NCI-H446 treated with DMSO at 0.1 percent for 48 hours (cell line): ENCODE measurements at regions not wholly inside any gene's neighbourhood (a gene's known extent, or its start where the extent isn't known, plus 50 kb on each side); places are given as distances from the start of the nearest gene placed in this dataset.
"Not testable (repeated sequence)": the region's sequence is repeated elsewhere in the genome, so short reads cannot be mapped to it uniquely, and the experiment has no call there.

Source experiments
- DNase-seq: peaks from one replicate; lab custom pipeline; 2025; lab: John Stamatoyannopoulos, UW

DNA sequence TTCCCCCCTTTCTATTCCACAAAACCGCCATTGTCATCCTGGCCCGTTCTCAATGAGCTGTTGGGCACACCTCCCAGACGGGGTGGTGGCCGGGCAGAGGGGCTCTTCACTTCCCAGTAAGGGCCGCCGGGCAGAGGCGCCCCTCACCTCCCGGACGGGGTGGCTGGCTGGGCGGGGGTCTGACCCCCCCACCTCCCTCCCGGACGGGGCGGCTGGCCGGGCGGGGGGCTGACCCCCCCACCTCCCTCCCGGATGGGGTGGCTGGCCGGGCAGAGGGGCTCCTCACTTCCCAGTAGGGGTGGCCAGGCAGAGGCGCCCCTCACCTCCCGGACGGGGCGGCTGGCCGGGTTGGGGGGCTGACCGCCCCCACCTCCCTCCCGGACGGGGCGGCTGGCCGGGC, 363.6 kb upstream of the UMPS start:
- DNase-seq: not testable (repeated sequence)

DNA sequence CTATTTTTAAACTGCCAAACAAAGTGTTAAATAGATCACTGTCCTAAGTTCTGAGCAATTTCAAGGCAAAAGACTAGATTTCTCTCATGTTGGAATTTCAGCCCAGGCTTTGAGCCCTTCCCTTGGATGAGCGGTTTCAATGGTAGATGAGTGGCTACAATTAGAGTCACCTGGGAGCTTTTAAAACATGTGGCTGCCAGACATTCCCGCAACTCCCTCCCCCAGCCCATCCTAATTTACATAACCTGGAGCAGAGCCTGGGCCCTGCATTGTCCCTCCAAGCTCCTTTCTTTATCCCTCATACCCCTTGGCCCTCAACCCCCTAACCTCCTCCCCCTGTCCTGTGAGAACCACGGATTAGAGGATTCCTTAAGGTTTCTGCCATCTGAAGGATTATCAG, 357.5 kb upstream of the UMPS start:
- no peak for DNase-seq

DNA sequence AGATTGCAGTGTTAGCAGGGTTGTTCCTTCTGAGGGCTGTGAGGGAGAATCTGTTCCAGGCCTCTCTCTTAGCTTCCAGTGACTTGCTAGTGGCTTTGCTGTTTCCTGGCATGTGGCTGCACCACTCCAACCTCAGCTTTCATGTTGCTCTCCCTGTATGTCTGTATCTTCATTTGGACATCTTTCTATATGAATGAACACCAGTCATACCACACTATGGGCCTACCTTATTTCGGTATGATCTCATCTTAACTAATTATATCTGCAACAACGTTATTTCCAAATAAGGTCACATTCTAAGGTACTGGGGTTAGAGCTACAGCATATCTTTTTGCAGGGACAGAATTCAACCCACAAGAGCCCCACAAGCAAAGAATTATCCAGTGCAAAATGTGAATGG, 356.7 kb upstream of the UMPS start:
- no peak for DNase-seq

DNA sequence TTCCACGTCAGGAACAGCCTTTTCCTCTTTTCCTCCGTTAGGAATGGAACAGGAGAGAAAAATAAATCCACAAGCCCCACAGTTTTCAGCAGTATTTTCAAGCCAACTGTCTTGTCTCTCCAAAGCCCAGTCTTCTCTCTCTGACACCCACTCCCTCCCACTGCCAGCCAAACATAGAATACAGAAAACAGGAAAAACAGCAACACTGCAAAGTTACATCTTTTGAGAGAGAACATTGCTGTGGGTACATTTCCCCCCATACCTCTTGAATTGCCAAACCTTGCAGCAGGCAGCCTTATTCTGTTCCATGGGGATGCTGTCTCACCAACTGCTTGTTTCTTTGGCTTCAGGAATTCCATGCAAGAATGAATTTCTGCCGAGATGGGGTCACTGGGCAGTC, 355.7 kb upstream of the UMPS start:
- DNase-seq: no peak

DNA sequence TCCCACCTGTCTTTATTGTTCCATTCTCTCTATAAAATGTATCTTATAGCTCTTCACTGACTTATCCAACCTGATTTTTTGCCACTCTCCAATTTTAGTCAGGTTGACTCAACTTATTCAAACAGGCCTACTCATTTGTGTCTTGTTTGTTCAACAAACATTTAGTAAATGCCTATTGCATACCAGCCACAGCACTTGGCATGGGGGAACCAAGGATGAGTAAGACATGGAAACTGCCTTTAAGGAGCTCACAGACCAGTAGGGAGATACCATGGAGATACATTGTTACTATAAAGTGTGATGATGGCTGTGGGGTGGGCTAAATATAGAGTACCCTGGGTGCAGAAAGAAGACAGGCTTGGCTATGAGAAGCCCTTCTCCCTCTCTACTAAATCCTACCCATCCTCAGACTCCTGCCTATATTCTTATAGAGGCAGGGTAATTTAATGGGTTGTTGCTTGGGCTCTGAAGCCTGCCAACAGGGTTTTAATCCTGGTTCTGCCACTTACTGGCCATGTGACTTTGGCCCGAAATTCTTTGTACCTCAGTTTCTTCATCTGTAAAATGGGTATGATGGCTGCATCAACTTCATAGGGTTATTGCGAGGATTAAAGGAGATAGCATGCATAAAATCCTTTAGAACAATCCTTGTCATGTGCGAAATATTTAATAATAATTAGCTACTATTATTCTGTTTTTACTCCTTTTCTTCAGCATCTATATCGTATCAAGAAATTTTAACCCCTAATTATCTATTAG, 348.5 kb upstream of the UMPS start:
- no peak for DNase-seq

DNA sequence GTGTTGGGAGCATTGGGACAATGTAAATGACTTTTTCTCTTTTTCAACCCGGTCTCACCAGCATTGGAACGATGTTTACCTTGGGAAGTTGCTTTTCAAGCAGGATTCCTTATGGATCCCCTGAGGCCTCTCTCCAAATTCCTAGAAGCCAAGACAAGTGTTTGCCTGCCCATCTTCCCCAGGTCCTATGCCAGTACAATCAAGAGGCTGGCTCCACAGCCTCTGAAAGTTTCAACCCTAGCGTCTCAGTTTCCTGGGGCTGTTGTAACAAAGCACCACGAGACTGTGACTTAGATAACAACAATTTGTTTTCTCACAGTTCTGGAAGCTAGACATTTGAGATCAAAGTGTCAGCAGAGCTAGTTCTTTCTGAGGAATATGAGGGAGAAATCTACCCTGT, 347.2 kb upstream of the UMPS start:
- no peak for DNase-seq

DNA sequence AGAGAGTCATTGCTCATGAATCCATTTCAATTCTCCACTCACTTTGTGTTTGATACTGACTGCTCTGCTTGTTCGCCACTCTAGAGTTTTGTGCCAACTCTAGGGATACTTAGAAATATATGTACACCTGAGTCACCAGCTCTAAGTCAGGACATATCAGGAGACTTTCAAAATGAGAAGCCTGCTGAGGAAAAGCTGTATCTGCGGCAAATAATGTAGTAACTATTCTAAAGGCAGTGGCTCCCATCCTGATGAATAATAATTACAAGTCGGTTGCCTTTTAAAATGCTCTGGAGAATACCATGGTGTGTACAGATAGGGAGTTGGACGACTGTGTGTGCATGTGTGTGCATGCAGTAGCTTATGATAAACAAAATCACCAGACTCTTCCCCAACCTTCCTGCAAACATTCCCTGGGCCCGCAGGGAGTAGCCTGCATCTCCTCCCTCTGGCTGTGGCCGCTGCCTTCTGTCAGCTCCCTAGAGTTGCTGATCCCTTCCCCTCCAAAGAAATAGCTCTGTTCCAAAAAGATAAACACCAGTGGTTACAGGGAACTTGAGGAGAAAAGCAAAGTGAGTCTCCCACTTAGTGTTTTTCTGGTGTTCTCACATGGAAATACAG, 346.3 kb upstream of the UMPS start:
- no peak for DNase-seq

DNA sequence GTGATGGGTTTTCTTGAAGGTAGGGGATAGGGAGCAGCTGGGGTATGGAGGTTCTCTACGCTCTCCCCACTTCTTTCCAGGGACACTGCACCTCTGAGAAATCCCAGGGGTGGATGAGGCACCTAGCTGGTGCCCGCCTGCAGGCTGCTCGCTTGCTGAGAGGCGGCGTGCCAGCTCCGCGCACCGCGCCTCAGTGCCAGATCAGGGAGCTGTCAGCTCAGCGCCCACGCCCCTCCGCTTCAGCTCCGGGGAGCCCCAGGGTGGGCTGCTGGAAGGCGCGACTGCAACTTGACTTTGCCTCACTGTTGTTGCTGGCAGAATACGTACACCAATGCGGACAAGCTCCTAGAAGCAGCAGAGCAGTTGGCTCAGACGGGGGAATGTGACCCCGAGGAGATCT, 345.7 kb upstream of the UMPS start:
- no peak for DNase-seq

DNA sequence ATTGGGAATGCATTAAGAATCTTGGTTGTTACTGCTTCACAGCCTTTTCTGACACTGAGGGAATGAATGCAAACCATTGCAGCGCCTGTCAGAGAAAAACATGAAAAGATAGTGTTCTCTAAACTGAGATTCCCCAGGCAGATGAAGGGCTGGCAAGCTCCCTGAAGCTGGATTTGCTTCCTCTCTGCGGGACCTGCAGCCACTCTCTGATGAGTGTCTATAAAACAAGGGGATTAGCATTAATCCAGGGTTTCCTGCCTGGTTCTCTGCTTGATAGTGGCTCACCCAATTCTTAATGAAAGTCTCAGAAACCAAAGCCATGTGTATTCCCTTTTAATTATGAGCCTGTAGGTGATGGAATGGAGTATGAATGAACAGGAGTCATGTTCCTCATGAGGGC, 344.3 kb upstream of the UMPS start:
- DNase-seq: no peak

DNA sequence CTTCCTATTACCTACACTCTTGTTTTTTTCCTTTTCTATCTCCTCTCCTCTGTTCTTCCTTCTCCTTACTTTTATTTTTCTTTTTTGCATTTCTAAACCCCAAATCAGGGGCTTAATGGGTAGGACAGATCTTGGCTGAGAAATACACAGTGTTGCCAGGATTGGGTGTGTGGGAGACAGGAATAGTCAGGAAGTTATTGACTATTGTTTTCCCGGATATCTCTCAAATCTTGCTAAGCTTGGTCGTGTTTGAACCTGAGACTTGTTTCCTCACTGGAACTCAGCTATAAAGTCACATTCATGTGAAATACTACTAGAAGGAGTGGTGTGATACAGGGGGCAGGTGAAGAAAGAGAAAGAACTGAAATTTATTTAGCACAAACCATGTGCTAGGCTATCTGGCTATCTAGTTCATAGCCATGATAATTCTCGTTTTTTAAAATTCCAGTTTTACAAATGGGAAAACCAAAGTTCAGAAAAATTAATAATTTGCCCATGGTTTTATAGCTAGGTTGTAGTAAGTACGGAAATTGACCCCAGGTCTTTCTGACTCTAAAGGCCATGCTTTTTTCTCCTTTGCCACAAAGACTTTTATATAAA, 343.2 kb upstream of the UMPS start:
- DNase-seq: no peak

DNA sequence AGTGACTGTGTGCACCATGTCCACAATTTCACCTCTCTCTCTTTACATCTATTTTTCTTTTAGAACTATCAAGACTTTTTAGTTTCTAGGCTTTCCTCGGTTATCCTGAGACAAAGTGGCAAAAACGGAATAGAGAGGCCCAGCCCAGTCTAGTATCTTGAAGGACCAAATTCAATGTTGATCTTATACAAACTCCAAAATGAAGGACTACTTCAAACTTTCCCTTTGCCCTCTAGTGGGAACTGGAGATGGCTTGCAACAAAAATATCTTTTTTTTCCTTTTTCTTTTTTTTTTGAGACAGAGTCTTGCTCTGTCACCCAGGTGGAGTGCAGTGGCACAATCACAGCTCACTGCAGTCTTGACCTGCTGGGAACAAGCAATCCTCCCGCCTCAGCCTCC, 338.5 kb upstream of the UMPS start:
- DNase-seq: no peak

DNA sequence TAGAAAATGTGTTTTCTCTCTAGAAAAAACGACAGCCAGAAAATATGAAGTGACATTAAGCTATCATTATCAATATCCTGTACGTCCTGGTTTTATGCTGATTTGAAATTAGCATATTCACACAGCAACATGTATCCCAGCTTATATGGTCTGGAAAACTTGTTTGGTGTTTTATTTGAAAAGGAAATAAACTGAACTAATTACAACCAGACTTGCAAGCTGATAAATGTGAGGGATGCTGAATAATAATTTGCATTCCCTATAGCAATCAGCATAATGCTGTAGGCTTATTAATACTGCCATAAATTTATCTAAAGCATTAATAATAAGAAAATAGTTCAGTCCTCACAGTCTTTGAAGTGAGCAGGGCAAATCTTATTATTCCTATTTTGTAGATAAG, 336.9 kb upstream of the UMPS start:
- DNase-seq: no peak

DNA sequence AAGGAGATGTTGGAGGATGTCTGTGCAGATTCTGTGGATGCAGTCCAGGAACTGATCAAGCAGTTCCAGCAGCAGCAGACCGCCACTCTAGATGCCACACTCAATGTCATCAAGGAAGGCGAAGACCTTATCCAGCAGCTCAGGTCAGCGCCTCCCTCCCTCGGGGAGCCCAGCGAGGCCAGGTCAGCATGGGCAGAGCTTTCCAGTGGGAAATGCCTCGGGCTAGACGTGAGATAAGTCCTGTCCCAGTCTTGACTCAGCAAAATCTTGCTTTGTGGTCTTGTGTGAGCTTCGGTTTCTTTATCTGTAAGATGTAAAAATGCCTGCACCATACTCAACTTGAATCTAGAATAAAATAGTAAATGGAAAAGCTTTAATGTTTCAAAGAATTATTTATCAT, 335.1 kb upstream of the UMPS start:
- DNase-seq: no peak

DNA sequence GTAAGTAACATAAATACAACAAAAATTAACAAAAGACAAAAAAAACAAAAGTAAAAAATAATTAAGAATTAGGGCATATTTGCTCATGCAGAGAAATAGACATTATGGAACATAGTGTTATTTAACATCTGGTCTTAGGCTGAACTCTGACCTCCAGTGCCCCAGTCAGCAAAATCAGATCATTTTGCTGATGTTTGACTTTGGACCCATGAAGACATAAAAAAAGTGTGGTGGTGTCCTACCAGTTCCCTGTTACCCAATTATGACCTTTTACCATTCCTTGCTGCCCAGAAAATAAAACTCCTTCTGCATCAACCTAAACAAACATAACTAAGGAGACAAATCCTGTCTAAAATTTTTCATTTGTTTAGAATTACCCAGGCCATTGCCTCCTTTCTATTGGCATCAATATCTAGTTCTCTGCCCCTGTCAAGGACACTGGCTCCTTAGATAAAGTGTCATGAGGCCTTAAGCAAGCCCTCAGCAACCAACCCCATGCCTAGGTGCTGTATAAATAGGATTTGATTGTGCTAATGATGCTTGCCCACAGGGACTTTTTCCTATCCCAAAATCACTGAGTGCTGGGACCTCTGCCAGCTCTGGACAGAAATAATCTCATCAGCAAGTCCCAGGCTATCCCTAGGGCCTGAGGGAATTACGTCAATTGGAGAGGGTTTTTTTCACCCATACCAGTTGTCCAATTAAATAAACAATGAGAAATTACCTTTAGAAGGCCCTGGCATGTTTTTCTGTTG, 334.5 kb upstream of the UMPS start:
- DNase-seq: peak; percentile 80

DNA sequence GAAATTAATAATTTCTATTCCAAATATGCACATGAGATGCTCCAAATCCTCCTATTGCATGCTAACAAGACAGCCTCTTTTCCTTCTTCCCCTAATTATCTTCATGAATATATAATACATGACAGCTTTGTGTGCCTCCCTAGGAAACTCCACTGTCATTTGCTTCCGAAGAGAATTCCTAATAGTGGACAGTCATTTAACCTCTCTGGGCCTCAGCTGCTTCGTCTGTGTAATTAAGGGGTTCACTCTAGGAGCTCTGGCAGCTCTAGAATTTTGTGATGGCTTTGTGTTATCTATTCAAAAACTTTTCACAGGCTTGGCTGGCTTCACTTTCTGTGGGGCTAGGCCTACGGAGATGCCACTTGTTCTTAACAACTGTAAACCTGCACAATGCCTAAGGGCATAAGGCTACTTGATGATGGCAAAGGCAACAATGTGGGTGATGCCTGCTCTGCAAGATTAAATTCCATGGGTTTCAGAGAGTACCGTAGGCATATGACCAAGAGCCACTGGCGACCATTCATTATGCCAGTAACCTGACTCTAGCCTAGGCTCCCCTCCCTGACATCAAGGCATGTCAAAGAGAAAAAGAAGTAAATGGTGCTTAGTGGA, 333.8 kb upstream of the UMPS start:
- no peak for DNase-seq

DNA sequence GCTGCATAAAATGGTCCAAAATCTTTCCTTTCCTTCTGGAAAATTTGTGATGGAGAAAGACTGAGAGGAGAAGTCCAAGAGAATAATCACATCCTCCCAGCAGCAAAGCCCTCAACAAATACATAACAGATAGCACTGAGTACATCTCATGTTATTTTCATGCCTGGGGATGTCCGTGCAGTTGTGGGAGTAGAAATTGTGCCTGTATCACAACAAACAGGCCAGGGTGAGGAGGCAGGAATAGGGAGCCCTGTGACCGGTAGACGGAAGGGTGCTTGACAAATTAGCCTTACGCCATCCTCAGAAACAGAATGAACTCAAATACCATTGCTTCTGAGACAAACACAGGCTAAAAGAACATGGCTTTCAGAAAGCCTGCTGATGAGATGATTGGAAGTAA, 333.2 kb upstream of the UMPS start:
- no peak for DNase-seq

DNA sequence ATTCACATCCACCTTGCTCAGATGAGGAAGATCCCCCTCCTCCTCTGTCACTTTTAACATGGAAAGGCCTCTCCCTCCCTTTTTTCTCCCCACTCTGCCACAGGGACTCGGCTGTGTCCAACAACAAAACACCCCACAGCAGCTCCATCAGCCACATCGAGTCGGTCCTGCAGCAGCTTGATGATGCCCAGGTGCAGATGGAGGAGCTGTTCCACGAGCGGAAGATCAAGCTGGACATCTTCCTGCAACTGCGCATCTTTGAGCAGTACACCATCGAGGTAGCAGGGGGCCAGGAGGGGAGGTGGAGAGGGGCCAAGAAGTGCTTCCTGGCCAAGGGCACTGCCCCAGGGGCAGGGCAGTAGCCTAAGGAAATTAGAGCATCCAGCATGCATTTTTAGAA, 331.7 kb upstream of the UMPS start:
- DNase-seq: no peak

DNA sequence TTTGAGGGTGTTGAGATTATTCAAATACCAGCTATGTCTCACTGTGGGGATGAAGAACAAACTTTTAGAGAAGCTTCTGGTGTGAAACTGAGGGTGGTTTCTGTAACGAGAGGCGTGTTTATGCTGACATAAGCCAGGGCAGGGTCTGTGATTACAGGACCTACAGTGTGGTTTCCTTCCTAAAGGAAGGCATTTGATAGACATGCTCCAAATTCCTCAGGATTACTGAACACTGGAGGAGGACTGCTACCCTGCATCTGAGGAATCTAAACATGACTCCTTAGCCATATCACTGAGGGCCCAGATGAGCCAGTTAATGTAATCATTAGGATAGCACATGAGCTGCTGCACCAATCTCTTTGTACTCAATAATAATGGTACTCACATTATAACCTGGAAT, 328.4 kb upstream of the UMPS start:
- DNase-seq: no peak

DNA sequence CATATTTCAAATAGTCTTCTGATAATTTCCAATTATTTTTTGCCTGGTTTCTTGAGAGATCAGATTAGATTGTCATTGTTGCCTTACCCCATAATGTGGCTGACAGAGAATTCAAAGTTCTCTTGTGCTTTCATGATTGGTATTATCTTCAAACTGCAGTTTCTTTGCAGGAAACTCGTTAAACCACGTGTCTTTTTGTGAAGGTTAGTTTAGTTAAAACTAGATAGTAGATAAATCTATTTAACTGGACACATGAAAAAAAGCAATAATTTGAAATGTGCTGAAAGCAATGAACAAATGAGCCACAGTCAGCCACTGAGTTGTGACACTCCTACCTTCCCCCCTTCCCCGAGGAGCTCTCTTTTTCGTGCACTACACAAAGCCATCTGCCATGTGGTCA, 327.5 kb upstream of the UMPS start:
- no peak for DNase-seq

DNA sequence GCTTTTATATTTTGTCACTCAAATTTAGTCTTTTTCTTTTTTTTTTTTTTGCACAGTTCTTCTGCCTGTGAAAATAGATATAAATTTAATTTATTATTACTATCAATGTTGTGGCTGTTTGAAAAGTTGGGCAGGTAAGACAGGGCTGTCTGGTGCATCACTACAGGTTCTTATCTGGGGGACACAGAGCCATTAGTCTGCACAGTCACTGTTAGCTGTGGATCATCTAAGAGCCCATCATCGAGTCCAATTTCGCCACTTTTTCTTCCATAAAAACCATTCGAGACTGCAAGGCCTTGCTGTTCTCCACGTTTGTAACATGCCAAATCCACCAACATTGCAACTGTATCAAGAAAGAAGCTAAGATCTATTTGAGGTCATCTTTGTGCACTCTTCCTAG, 325.6 kb upstream of the UMPS start:
- DNase-seq: no peak

DNA sequence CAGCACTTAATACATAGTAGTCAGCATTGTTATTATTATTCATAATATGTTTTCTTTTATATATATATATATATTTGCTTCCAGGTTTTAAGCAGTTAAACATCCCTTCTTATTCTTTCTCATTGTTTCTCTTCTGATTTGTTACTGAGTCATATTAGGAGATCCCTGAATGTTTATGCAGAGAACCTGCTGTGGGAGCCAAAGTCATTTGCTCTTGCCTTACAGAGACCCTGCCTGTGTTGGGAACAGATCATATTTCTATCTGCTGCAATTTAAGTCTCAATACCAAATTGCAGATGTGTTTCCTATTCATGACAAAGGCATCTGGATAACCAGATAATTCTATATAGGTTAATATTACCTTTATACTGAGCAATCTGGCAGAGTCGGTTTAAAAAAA, 323.0 kb upstream of the UMPS start:
- no peak for DNase-seq

DNA sequence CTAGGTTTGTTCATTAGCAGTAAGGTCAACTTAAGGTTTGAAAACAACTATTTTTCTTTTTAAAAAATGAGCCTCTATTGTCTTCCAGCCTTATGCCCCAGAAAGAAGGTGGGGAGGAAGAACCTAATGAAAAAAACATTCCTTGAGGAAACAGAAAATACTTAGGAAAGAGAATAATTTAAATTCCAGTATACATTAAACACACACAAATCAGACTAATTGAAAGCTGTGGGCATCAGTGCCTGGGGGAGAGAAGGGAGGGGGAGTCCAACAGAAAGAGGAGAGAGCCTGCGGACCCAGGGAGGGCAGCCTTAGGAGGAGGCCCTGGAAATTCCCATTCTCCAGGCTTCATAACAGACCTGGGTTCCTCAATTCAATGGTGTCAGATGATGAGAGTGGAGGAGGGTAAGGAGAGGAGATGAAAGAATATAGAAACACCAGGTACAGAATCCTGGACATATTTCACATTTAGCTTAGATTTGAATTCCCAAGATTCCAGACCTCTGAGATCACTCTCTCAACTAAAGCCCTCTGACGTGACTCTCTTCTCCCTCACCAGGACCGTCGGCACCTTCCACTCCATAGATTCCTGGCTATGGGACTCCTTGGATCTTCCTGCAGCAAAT, 320.5 kb upstream of the UMPS start:
- DNase-seq: no peak
